Pancreas (tissue), 10 donors: ENCODE measurements at regions not wholly inside any gene's neighbourhood (a gene's known extent, or its start where the extent isn't known, plus 50 kb on each side); places are given as distances from the start of the nearest gene placed in this dataset.

ENCODE experiments used
- ATAC-seq, 4 donors: fragments of 200-7000 bp; cut with Tn5 transposase; one replicate each; pipeline versions ENCODE4 v1.8.0 to v1.9.1; 2020; ENCODE audit warnings: mild to moderate bottlenecking in 4 of 4, moderate library complexity in 4 of 4
- DNase-seq, 6 donors: peaks; one replicate each; pipeline ENCODE4 v3.0.0-alpha.2; 2020
- FAIRE-seq: peaks from 2 replicates; lab custom pipeline; 2012; peaks lifted over from hg19 to GRCh38; lab: Jason Lieb, UNC
- H3K27ac ChIP-seq, 4 donors: fragments of 200-600 bp; sonication (generic); 1 replicate in 3 of 4; 2 replicates in 1 of 4; pipeline versions ENCODE4 v1.5.0 to v1.8.0; 2020
- H3K27me3 ChIP-seq, 4 donors: fragments of 200-600 bp; one replicate each; pipeline ENCODE4 v1.8.0; 2021
- H3K36me3 ChIP-seq, 3 donors: fragments of 200-600 bp; sonication (generic) in 1 of 3; one replicate each; pipeline versions ENCODE4 v1.5.0 to v1.8.0; 2020 to 2021
- H3K4me1 ChIP-seq, 3 donors: fragments of 200-600 bp; one replicate each; pipeline ENCODE4 v1.8.0; 2021
- H3K4me3 ChIP-seq, 4 donors: fragments of 200-600 bp; sonication (generic) in 2 of 4; one replicate each; pipeline versions ENCODE4 v1.5.0 to v1.8.0; 2020 to 2021
- H3K9me3 ChIP-seq, 4 donors: fragments of 200-600 bp; one replicate each; pipeline ENCODE4 v1.8.0; 2021
- CTCF ChIP-seq, 4 donors: fragments of 200-600 bp; sonication (generic) in 3 of 4; IDR thresholded peaks; one replicate each; pipeline versions ENCODE4 v1.5.0 to v1.8.0; 2021; ENCODE audit warnings: antibody characterized with exemption in 4 of 4
- WGBS, 2 donors: extraction: QIAGEN DNeasy Blood & Tissue Kit; methylation state at CpG; one replicate each; pipeline ENCODE4 v1.1.7; 2013; 5-methylcytosine and 5-hydroxymethylcytosine counted together
- intact Hi-C, 3 donors: fragments of 100-400 bp; cut with DNase I; formaldehyde crosslinking; loops; one replicate each; pipeline versions ENCODE4 v1.11.1 to v1.14.2; 2022
- donor health status: healthy with polysubstance abuse.
- donor health status: DM: no; HTN: no; CAD: no; lungs with moderate emphysema.
- donor health status: DM: no; HTN: no; CAD: no.
- donor health status: control.
- donor health status: control.
- donor health status: Bipolar disorder and iron deficiency.
- donor health status: DM: yes; HTN: yes; CAD: no.
- donor health status: DM: no; HTN: no; CAD: no.
- donor health status: DM: no; HTN: no; CAD: no.
- donor health status: DM: yes; HTN: yes; CAD: no.

- ATAC-seq (no peak), DNase-seq (no peak), FAIRE-seq (no peak)
- Histone ChIP-seq H3K27ac (no peak overlapping the region), H3K4me3 (no peak overlapping the region), H3K27me3 (peaks cover 0 to 3% (median 0%) of the 10 kb centered on the region in 4 donors), H3K9me3 (no peaks in the 10 kb centered on the region), H3K4me1 (no peaks in the 10 kb centered on the region), H3K36me3 (no peaks in the 10 kb centered on the region)
- intact Hi-C loops: no loop called here
- 56 to 70% methylated on average over 9 of the region's 9 CpGs for WGBS, 2 donors
- no peak for TF ChIP-seq CTCF (IDR thresholded peaks at IDR 0.05)
Measured at GRCh38 chr12:53824001-53824712, 72.4 kb upstream of the CISTR start.

GRCh38 chr12:53825246-53826081, 73.7 kb upstream of the CISTR start:
- intact Hi-C loops: no loop called here
- Histone ChIP-seq H3K27ac (no peak overlapping the region), H3K27me3 (no peaks in the 10 kb centered on the region), H3K9me3 (no peaks in the 10 kb centered on the region), H3K4me3 (no peak overlapping the region), H3K4me1 (no peaks in the 10 kb centered on the region), H3K36me3 (no peaks in the 10 kb centered on the region)
- no peak for TF ChIP-seq CTCF (IDR thresholded peaks at IDR 0.05)
- FAIRE-seq (no peak), DNase-seq (peak in 2 of 6 donors; percentile 14 to 34), ATAC-seq (peak; percentile 66 to 82 (median 75))
- 74% methylated on average over 8 of the region's 8 CpGs for WGBS, 2 donors

DNA sequence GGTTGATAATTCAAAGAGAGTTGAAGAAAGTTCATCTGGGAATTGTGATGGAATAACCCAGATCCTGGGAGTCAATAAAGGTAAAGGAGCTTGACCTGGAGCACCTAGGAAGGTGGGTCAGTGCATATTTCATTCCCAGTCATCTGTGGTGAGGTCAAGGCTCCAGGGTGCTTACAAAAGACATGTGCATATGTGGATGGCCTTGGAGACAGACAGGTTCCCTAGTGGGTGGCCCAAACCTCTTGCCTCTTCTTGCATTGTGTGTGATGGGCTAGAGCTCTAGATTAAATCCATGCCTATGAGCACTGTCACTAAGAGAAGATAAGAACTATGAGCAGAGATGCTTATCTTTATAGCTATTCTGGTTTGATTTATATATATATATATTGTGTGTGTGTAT, 75.5 kb upstream of the CISTR start:
- FAIRE-seq: no peak

GRCh38 chr12:53828598-53828997, 76.8 kb upstream of the CISTR start:
- Histone ChIP-seq H3K4me3 (no peak overlapping the region), H3K27ac (no peak overlapping the region), H3K4me1 (no peaks in the 10 kb centered on the region), H3K27me3 (no peaks in the 10 kb centered on the region), H3K9me3 (no peaks in the 10 kb centered on the region), H3K36me3 (no peaks in the 10 kb centered on the region)
- TF ChIP-seq CTCF (IDR thresholded peaks at IDR 0.05): no peak
- FAIRE-seq: no peak
- intact Hi-C loops: no loop called here
- ATAC-seq: no peak
- WGBS, 2 donors: 69% methylated on average over 2 of the region's 2 CpGs
- no peak for DNase-seq

More for the DNA sequence above, 75.5 kb upstream of the CISTR start:
- H3K27ac ChIP-seq: no peak overlapping the region
- DNase-seq (no peak), ATAC-seq (no peak)
- H3K4me1 ChIP-seq: no peaks in the 10 kb centered on the region
- H3K9me3 ChIP-seq: no peaks in the 10 kb centered on the region
- no peaks in the 10 kb centered on the region for H3K36me3 ChIP-seq
- no peaks in the 10 kb centered on the region for H3K27me3 ChIP-seq
- TF ChIP-seq CTCF (IDR thresholded peaks at IDR 0.05): no peak
- no peak overlapping the region for H3K4me3 ChIP-seq
- intact Hi-C loops: no loop called here
